ENCODE measurements at regions not wholly inside any gene's neighbourhood (a gene's known extent, or its start where the extent isn't known, plus 50 kb on each side); places are given as distances from the start of the nearest gene placed in this dataset.

- H3K36me3 Mint-ChIP-seq (ENCODE audit: low read depth) = no peaks in the 10 kb centered on the region
- H3K27me3 Mint-ChIP-seq (ENCODE audit: low read depth) = no peaks in the 10 kb centered on the region
- H3K27ac Mint-ChIP-seq (ENCODE audit: unreplicated experiment) = no peak overlapping the region
- TF ChIP-seq, protein P1, sequence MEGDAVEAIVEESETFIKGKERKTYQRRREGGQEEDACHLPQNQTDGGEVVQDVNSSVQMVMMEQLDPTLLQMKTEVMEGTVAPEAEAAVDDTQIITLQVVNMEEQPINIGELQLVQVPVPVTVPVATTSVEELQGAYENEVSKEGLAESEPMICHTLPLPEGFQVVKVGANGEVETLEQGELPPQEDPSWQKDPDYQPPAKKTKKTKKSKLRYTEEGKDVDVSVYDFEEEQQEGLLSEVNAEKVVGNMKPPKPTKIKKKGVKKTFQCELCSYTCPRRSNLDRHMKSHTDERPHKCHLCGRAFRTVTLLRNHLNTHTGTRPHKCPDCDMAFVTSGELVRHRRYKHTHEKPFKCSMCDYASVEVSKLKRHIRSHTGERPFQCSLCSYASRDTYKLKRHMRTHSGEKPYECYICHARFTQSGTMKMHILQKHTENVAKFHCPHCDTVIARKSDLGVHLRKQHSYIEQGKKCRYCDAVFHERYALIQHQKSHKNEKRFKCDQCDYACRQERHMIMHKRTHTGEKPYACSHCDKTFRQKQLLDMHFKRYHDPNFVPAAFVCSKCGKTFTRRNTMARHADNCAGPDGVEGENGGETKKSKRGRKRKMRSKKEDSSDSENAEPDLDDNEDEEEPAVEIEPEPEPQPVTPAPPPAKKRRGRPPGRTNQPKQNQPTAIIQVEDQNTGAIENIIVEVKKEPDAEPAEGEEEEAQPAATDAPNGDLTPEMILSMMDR (IDR thresholded peaks at IDR 0.05) = no peak
- no peaks in the 10 kb centered on the region for H3K4me1 Mint-ChIP-seq (ENCODE audit: low read depth)
- H3K4me3 Mint-ChIP-seq (ENCODE audit: unreplicated experiment) = no peak overlapping the region
- peaks cover 12% of the 10 kb centered on the region for H3K9me3 Mint-ChIP-seq (ENCODE audit: low read depth)
- DNase-seq (ENCODE audit: low spot score) = no peak
Measured at GRCh38 chr13:68025604-68026003, 795.5 kb upstream of the PCDH9 start.

GRCh38 chr13:68023838-68024581, 793.9 kb upstream of the PCDH9 start:
- H3K27ac Mint-ChIP-seq (ENCODE audit: unreplicated experiment) = no peak overlapping the region

GRCh38 chr13:68019901-68020300, 789.8 kb upstream of the PCDH9 start:
- no peaks in the 10 kb centered on the region for H3K27me3 Mint-ChIP-seq (ENCODE audit: low read depth)
- H3K27ac Mint-ChIP-seq (ENCODE audit: unreplicated experiment) = no peak overlapping the region
- TF ChIP-seq, protein P1 (IDR thresholded peaks at IDR 0.05) = no peak
- peaks cover 12% of the 10 kb centered on the region for H3K9me3 Mint-ChIP-seq (ENCODE audit: low read depth)
- no peak overlapping the region for H3K4me3 Mint-ChIP-seq (ENCODE audit: unreplicated experiment)
- H3K4me1 Mint-ChIP-seq (ENCODE audit: low read depth) = no peaks in the 10 kb centered on the region
- no peaks in the 10 kb centered on the region for H3K36me3 Mint-ChIP-seq (ENCODE audit: low read depth)
- DNase-seq (ENCODE audit: low spot score) = no peak

More at GRCh38 chr13:68023838-68024581, 793.9 kb upstream of the PCDH9 start:
- Mint-ChIP-seq H3K36me3 (ENCODE audit: low read depth) (no peaks in the 10 kb centered on the region), H3K4me1 (ENCODE audit: low read depth) (no peaks in the 10 kb centered on the region), H3K9me3 (ENCODE audit: low read depth) (peaks cover 12% of the 10 kb centered on the region), H3K27me3 (ENCODE audit: low read depth) (no peaks in the 10 kb centered on the region), H3K4me3 (ENCODE audit: unreplicated experiment) (no peak overlapping the region)
- TF ChIP-seq, protein P1 (IDR thresholded peaks at IDR 0.05) = no peak
- DNase-seq (ENCODE audit: low spot score) = no peak

DNA sequence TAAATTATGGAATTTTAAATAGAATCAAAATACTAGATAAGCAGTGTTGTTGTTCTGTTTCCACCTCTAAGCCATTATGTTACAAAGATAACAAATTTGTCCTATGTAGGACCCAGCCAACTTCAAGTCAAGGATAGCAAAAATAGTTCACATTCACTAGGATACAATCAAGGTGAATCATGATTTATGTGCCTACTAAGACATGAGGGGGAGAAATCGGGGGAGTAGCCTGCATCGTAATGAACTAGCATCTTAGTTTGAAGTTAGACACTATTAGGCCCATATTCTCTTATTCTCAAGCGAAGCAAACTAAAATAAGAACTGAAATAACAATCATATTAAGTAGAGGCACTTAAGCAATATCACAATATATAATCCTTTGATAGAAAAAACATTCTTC, 779.4 kb upstream of the PCDH9 start:
- peaks cover 5% of the 10 kb centered on the region for H3K9me3 Mint-ChIP-seq (ENCODE audit: low read depth)
- H3K36me3 Mint-ChIP-seq (ENCODE audit: low read depth) = no peaks in the 10 kb centered on the region
- TF ChIP-seq, protein P1 (IDR thresholded peaks at IDR 0.05) = no peak
- no peak for DNase-seq (ENCODE audit: low spot score)
- no peaks in the 10 kb centered on the region for H3K27me3 Mint-ChIP-seq (ENCODE audit: low read depth)
- no peak overlapping the region for H3K4me3 Mint-ChIP-seq (ENCODE audit: unreplicated experiment)
- no peaks in the 10 kb centered on the region for H3K4me1 Mint-ChIP-seq (ENCODE audit: low read depth)
- no peak overlapping the region for H3K27ac Mint-ChIP-seq (ENCODE audit: unreplicated experiment)

DNA sequence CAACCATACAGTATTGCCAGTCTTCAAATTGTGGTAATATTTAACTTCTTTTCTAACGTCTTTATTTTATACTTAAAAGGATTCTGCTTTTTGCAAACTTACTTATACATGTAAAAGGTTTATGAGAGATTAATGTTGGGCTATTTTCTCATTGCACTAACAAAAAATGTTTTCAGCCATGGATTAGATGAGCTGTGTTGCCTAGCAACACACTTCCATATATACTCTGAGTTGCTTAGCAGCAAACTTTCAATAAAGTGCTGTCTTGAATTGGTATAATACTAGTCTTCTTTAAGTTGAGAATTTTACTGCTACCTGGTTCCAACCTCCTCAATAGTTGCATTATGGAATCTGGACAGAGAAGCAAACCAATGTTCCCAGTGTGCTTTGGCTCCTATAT, 777.4 kb upstream of the PCDH9 start:
- H3K9me3 Mint-ChIP-seq (ENCODE audit: low read depth) = peaks cover 9% of the 10 kb centered on the region
- TF ChIP-seq, protein P1 (IDR thresholded peaks at IDR 0.05) = no peak
- no peak for DNase-seq (ENCODE audit: low spot score)
- no peaks in the 10 kb centered on the region for H3K4me1 Mint-ChIP-seq (ENCODE audit: low read depth)
- H3K36me3 Mint-ChIP-seq (ENCODE audit: low read depth) = no peaks in the 10 kb centered on the region
- H3K27me3 Mint-ChIP-seq (ENCODE audit: low read depth) = no peaks in the 10 kb centered on the region
- no peak overlapping the region for H3K27ac Mint-ChIP-seq (ENCODE audit: unreplicated experiment)
- no peak overlapping the region for H3K4me3 Mint-ChIP-seq (ENCODE audit: unreplicated experiment)
